Kidney (tissue), 13 donors: ENCODE measurements at regions not wholly inside any gene's neighbourhood (a gene's known extent, or its start where the extent isn't known, plus 50 kb on each side); places are given as distances from the start of the nearest gene placed in this dataset.

Experiments
- DNase-seq, 5 donors: peaks; one replicate each; pipeline ENCODE4 v3.0.0-alpha.2; 2013 to 2020
- FAIRE-seq: peaks from 2 replicates; lab custom pipeline; 2012; peaks lifted over from hg19 to GRCh38; lab: Jason Lieb, UNC
- H3K27ac ChIP-seq, 2 donors: one replicate each; pipeline ENCODE4 v1.7.0; 2013; ENCODE audit warnings: low read depth in 2 of 2, low read length in 2 of 2, inconsistent platforms in 1 of 2
- H3K27me3 ChIP-seq: one replicate; pipeline ENCODE4 v1.7.1; 2013; ENCODE audit warnings: low read length, inconsistent platforms; ENCODE audit not compliant: control insufficient read depth, insufficient read depth
- H3K36me3 ChIP-seq, 3 donors: one replicate each; pipeline versions ENCODE4 v1.7.0 to v1.7.1; 2013; ENCODE audit warnings: low read length in 3 of 3, control low read depth in 1 of 3, inconsistent platforms in 1 of 3; ENCODE audit not compliant: insufficient read depth in 3 of 3, control insufficient read depth in 2 of 3
- H3K4me1 ChIP-seq, 3 donors: one replicate each; pipeline versions ENCODE4 v1.7.0 to v1.7.1; 2013; ENCODE audit warnings: low read length in 3 of 3, inconsistent platforms in 1 of 3, low read depth in 1 of 3; ENCODE audit not compliant: control insufficient read depth in 2 of 3, insufficient read depth in 2 of 3
- H3K4me3 ChIP-seq, 3 donors: one replicate each; pipeline versions ENCODE4 v1.7.0 to v1.8.1; 2013; ENCODE audit warnings: low read length in 3 of 3, control low read depth in 1 of 3, inconsistent platforms in 1 of 3
- H3K9ac ChIP-seq, 3 donors: one replicate each; pipeline versions ENCODE4 v1.7.0 to v1.7.1; 2013; ENCODE audit warnings: low read length in 3 of 3, control low read depth in 1 of 3, inconsistent platforms in 1 of 3
- H3K9me3 ChIP-seq, 3 donors: one replicate each; pipeline versions ENCODE4 v1.7.0 to v1.7.1; 2013; ENCODE audit warnings: low read length in 3 of 3, control low read depth in 1 of 3, inconsistent platforms in 1 of 3; ENCODE audit not compliant: control insufficient read depth in 2 of 3, insufficient read depth in 1 of 3
- CTCF ChIP-seq: IDR thresholded peaks from 3 replicates; pipeline ENCODE4 v1.5.1; 2012; ENCODE audit warnings: mild to moderate bottlenecking, moderate library complexity, borderline replicate concordance; ENCODE audit not compliant: insufficient read depth; ENCODE audit errors: extremely low read depth
- intact Hi-C: fragments of 100-400 bp; cut with DNase I; formaldehyde crosslinking; loops from one replicate; pipeline ENCODE4 v1.11.1; 2022
- donor health status: control.
- donor health status: control.
- donor health status: control.
- donor health status: control.
- donor health status: control.
- donor health status: DM: yes; HTN: yes; CAD: no.
- donor health status: Normal renal cell carcinoma (clear cell type).

- no peak for DNase-seq
- Histone ChIP-seq H3K9me3 (no peaks in the 10 kb centered on the region), H3K27me3 (no peaks in the 10 kb centered on the region), H3K36me3 (no peaks in the 10 kb centered on the region), H3K4me1 (no peaks in the 10 kb centered on the region), H3K4me3 (no peak overlapping the region), H3K9ac (no peak overlapping the region), H3K27ac (no peak overlapping the region)
- TF ChIP-seq CTCF: no peak
- FAIRE-seq: no peak
- intact Hi-C loops: no loop called here
These were observed 1148.8 kb downstream of the RAPGEF2 start for GRCh38 chr4:160251522-160252170.

GRCh38 chr4:160257318-160257717 lies 1154.4 kb downstream of the RAPGEF2 start:
- intact Hi-C loops: no loop called here
- no peak for DNase-seq

GRCh38 chr4:160265014-160265413 lies 1162.1 kb downstream of the RAPGEF2 start:
- no peaks in the 10 kb centered on the region for H3K27me3 ChIP-seq
- FAIRE-seq (no peak), DNase-seq (no peak)
- no peaks in the 10 kb centered on the region for H3K36me3 ChIP-seq
- intact Hi-C loops: no loop called here
- no peak overlapping the region for H3K27ac ChIP-seq
- no peaks in the 10 kb centered on the region for H3K9me3 ChIP-seq
- H3K9ac ChIP-seq: no peak overlapping the region
- no peaks in the 10 kb centered on the region for H3K4me1 ChIP-seq
- no peak overlapping the region for H3K4me3 ChIP-seq
- no peak for TF ChIP-seq CTCF

More at GRCh38 chr4:160257318-160257717, 1154.4 kb downstream of the RAPGEF2 start:
- no peaks in the 10 kb centered on the region for H3K4me1 ChIP-seq
- H3K27ac ChIP-seq: no peak overlapping the region
- no peak for FAIRE-seq
- no peak overlapping the region for H3K9ac ChIP-seq
- no peak for TF ChIP-seq CTCF
- no peaks in the 10 kb centered on the region for H3K9me3 ChIP-seq
- H3K4me3 ChIP-seq: no peak overlapping the region
- no peaks in the 10 kb centered on the region for H3K36me3 ChIP-seq
- H3K27me3 ChIP-seq: no peaks in the 10 kb centered on the region

- Histone ChIP-seq H3K27ac (no peak overlapping the region), H3K9ac (no peak overlapping the region), H3K9me3 (no peaks in the 10 kb centered on the region), H3K4me3 (no peak overlapping the region), H3K36me3 (no peaks in the 10 kb centered on the region), H3K27me3 (no peaks in the 10 kb centered on the region), H3K4me1 (no peaks in the 10 kb centered on the region)
- intact Hi-C loops: no loop called here
- FAIRE-seq: no peak
- no peak for DNase-seq
- TF ChIP-seq CTCF: no peak
These were observed 1163.0 kb downstream of the RAPGEF2 start for GRCh38 chr4:160265836-160266235.
